ENCODE measurements at regions not wholly inside any gene's neighbourhood (a gene's known extent, or its start where the extent isn't known, plus 50 kb on each side); places are given as distances from the start of the nearest gene placed in this dataset.

DNA sequence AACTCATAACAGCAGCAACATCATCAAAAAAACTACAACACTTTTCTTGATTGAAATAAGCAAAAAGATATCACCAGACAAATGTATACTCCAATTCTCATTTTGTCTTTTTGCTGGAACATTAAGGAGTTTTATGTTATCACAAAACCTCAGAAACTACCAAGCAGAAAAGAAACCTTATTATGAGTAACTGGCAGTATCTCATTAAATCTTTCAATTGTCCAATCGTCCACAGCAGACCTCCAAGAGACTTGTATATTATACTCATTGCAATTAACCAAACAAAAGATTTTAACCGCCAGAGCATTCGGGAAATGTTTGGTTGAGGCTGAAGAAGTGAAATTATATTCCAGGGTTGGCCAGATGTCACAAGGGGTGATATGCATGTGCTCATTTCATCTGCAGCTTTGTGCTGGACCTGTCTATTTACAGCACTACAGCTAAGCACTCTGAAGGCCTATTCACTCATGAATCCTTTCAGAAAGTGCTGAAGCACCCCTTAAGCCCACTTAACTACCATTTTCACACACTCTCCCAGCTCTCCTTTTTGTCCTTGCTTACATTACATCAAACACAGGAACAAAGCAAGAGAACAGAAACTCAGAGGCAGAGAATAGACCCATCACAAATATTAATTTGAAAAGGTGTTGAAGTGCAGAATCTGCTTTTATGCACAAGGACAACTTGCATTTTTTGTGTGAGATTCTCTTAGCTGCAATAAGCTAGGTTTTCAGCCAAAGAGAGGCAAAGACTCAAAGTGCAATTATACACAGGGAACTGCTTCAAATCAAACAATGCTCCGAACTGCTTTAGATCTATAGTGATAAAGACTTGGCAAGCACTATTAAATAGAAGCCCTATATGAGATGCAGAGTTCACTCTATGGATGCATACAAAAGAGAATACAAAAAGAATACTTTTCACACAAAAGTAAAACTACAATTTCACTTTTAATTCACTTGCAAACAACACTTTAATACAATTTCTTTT, 150.4 kb upstream of the POU5F2 start:
- 94% methylated on average over 3 of the region's 4 CpGs for whole genome bisulfite sequencing (ENCODE audit: insufficient coverage)
- H3K9me3 Mint-ChIP-seq, result no peaks in the 10 kb centered on the region
- no peak overlapping the region for H3K4me3 ChIP-seq (ENCODE audit: low read length)
- no peaks in the 10 kb centered on the region for H3K4me1 ChIP-seq (ENCODE audit: control insufficient read depth, insufficient read depth, low read length)
- ATAC-seq (no peak), DNase-seq (no peak)
- H3K27me3 ChIP-seq (ENCODE audit: control insufficient read depth, insufficient read depth, low read length), result no peaks in the 10 kb centered on the region
- H3K27me3 Mint-ChIP-seq (ENCODE audit: low read depth in 2 of 2), result no peaks in the 10 kb centered on the region
- TF ChIP-seq, protein P1, sequence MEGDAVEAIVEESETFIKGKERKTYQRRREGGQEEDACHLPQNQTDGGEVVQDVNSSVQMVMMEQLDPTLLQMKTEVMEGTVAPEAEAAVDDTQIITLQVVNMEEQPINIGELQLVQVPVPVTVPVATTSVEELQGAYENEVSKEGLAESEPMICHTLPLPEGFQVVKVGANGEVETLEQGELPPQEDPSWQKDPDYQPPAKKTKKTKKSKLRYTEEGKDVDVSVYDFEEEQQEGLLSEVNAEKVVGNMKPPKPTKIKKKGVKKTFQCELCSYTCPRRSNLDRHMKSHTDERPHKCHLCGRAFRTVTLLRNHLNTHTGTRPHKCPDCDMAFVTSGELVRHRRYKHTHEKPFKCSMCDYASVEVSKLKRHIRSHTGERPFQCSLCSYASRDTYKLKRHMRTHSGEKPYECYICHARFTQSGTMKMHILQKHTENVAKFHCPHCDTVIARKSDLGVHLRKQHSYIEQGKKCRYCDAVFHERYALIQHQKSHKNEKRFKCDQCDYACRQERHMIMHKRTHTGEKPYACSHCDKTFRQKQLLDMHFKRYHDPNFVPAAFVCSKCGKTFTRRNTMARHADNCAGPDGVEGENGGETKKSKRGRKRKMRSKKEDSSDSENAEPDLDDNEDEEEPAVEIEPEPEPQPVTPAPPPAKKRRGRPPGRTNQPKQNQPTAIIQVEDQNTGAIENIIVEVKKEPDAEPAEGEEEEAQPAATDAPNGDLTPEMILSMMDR (IDR thresholded peaks at IDR 0.05), result no peak
- intact Hi-C loops (cut with micrococcal nuclease), result no loop called here
- peaks cover 9 to 17% of the 10 kb centered on the region in 2 donors for H3K4me1 Mint-ChIP-seq
- no peaks in the 10 kb centered on the region for H3K9me3 ChIP-seq (ENCODE audit: control insufficient read depth, insufficient read depth, low read length)
- no peak overlapping the region for H3K4me3 Mint-ChIP-seq
- no peaks in the 10 kb centered on the region for H3K36me3 Mint-ChIP-seq
- H3K27ac Mint-ChIP-seq, result no peak overlapping the region
- no peaks in the 10 kb centered on the region for H3K36me3 ChIP-seq (ENCODE audit: control insufficient read depth, insufficient read depth, low read length)
- H3K27ac ChIP-seq (ENCODE audit: low read length), result no peak overlapping the region

DNA sequence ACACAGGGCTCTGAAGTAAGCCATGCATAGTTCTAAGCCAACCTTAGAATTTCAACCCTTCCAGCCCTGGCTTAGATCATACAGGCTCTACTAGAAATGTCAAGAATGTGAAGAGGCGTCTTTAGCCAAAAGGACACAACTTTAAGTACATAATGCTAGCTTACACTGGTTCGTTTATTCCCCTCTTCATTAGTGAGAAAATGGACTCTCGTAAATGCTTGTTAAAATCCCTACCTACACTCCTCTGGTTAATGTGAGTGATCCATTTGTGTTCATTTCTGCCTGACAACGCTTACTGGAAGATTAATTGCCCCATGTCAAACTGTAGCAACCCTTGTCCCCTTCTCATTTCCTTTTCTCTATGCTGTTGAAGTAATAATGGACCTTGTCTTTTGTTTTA, 149.3 kb upstream of the POU5F2 start:
- Mint-ChIP-seq H3K4me1 (peaks cover 20 to 25% of the 10 kb centered on the region in 2 donors), H3K36me3 (no peaks in the 10 kb centered on the region), H3K9me3 (no peaks in the 10 kb centered on the region), H3K4me3 (no peak overlapping the region), H3K27ac (no peak overlapping the region), H3K27me3 (ENCODE audit: low read depth in 2 of 2) (no peaks in the 10 kb centered on the region)
- Histone ChIP-seq H3K27ac (ENCODE audit: low read length) (no peak overlapping the region), H3K4me3 (ENCODE audit: low read length) (no peak overlapping the region), H3K4me1 (ENCODE audit: control insufficient read depth, insufficient read depth, low read length) (no peaks in the 10 kb centered on the region), H3K27me3 (ENCODE audit: control insufficient read depth, insufficient read depth, low read length) (no peaks in the 10 kb centered on the region), H3K9me3 (ENCODE audit: control insufficient read depth, insufficient read depth, low read length) (no peaks in the 10 kb centered on the region), H3K36me3 (ENCODE audit: control insufficient read depth, insufficient read depth, low read length) (no peaks in the 10 kb centered on the region)
- WGBS (ENCODE audit: insufficient coverage), result 100% methylated on average over 1 of the region's 4 CpGs
- ATAC-seq, result no peak
- TF ChIP-seq, protein P1 (IDR thresholded peaks at IDR 0.05), result no peak
- intact Hi-C loops (cut with micrococcal nuclease), result no loop called here
- DNase-seq, result no peak

- no peak overlapping the region for H3K27ac ChIP-seq (ENCODE audit: low read length)
- ATAC-seq (no peak), DNase-seq (no peak)
- no peaks in the 10 kb centered on the region for H3K27me3 Mint-ChIP-seq (ENCODE audit: low read depth in 2 of 2)
- no peaks in the 10 kb centered on the region for H3K36me3 ChIP-seq (ENCODE audit: control insufficient read depth, insufficient read depth, low read length)
- no peaks in the 10 kb centered on the region for H3K9me3 Mint-ChIP-seq
- no peaks in the 10 kb centered on the region for H3K36me3 Mint-ChIP-seq
- intact Hi-C loops (cut with micrococcal nuclease), result no loop called here
- WGBS (ENCODE audit: insufficient coverage), result no CpG with 5 or more reads among the region's 1 CpG
- H3K4me3 ChIP-seq (ENCODE audit: low read length), result no peak overlapping the region
- peaks cover 23 to 32% of the 10 kb centered on the region in 2 donors for H3K4me1 Mint-ChIP-seq
- TF ChIP-seq, protein P1 (IDR thresholded peaks at IDR 0.05), result no peak
- no peak overlapping the region for H3K4me3 Mint-ChIP-seq
- peak overlapping the region; percentile 16 to 27 for H3K27ac Mint-ChIP-seq
- no peaks in the 10 kb centered on the region for H3K9me3 ChIP-seq (ENCODE audit: control insufficient read depth, insufficient read depth, low read length)
- no peaks in the 10 kb centered on the region for H3K27me3 ChIP-seq (ENCODE audit: control insufficient read depth, insufficient read depth, low read length)
- no peaks in the 10 kb centered on the region for H3K4me1 ChIP-seq (ENCODE audit: control insufficient read depth, insufficient read depth, low read length)
These were observed 146.3 kb upstream of the POU5F2 start for GRCh38 chr5:93887678-93888077.
